Globus pallidus (tissue), 1 donor: ENCODE measurements at regions not wholly inside any gene's neighbourhood (a gene's known extent, or its start where the extent isn't known, plus 50 kb on each side); places are given as distances from the start of the nearest gene placed in this dataset.
"Not testable (repeated sequence)": the region's sequence is repeated elsewhere in the genome, so short reads cannot be mapped to it uniquely, and the experiment has no call there.

Experiments used
- DNase-seq: peaks from one replicate; pipeline ENCODE4 v3.0.0-alpha.2; 2015; ENCODE audit warnings: low spot score

- no peak for DNase-seq
These were observed 1046.7 kb downstream of the CDH9 start for GRCh38 chr5:25991639-25992038.

GRCh38 chr5:25990771-25991170 is 1047.6 kb downstream of the CDH9 start:
- no peak for DNase-seq

DNA sequence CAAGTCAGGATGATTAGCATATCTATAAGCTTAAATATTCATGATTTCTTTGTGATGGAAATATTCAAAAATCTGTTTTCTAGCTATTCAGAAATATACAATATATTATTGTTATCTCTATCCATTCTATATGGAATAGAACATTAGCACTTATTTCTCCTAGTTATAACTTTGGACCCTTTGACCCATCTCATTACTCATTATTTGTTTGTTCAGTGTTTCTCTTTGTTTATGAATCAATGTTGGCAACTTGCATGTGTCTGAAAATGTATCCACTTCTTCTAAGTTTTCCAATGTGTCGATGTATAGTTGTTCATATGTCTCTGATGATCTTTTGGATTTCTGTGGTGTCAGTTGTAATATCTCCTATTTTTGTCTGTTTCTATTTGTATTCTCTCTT is 1059.3 kb downstream of the CDH9 start:
- no peak for DNase-seq

GRCh38 chr5:25975885-25976284 is 1062.5 kb downstream of the CDH9 start:
- no peak for DNase-seq

- DNase-seq, result no peak
These were observed 1063.9 kb downstream of the CDH9 start for GRCh38 chr5:25974451-25974850.

- no peak for DNase-seq
These were observed 1067.4 kb downstream of the CDH9 start for GRCh38 chr5:25970906-25971489.

- DNase-seq, result not testable (repeated sequence)
These were observed 1069.3 kb downstream of the CDH9 start for GRCh38 chr5:25969042-25969441.

GRCh38 chr5:25964009-25964372 is 1074.4 kb downstream of the CDH9 start:
- DNase-seq, result no peak

GRCh38 chr5:25963251-25964008 is 1075.0 kb downstream of the CDH9 start:
- peak; percentile 70 for DNase-seq

GRCh38 chr5:25955337-25955736 is 1083.0 kb downstream of the CDH9 start:
- no peak for DNase-seq

GRCh38 chr5:25950681-25951080 is 1087.7 kb downstream of the CDH9 start:
- no peak for DNase-seq

GRCh38 chr5:25948278-25948677 is 1090.1 kb downstream of the CDH9 start:
- DNase-seq, result no peak

GRCh38 chr5:25944786-25945185 is 1093.6 kb downstream of the CDH9 start:
- no peak for DNase-seq

DNA sequence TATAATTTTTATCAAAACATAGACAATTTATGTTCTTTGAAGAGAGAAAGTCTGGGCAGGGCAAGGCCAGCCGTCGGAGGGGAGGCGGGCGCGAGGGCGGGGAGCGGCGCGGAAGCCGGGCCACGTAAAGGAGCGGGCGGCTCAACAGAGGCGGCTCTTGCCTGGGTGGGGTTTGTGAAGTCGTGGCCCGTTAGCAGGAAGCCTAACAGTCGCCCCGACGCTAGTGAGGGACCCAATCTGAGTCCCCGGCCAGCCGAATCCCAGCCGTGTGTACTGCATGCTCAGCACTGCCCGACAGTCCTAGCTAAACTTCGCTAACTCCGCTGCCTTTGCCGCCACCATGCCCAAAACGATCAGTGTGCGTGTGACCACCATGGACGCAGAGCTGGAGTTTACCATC is 1129.2 kb downstream of the CDH9 start:
- no peak for DNase-seq

DNA sequence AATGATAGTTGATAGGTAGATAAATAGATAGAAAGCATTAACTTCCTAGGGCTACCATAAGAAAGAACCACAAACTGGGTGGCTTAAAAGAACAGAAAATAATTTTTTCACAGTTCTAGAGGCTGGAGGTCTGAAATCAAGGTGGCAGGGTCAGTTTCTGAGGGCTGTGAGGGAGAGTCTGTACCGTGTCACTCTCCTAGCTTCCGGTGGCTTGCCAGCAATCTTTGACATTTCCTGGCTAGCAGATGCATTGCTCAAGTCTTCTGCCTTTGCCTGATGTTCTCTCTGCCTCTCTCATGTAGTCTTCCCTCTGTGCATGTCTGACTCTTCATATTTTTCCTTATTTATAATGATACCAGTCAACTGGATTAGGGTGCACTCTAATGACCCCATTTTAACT is 1132.7 kb downstream of the CDH9 start:
- DNase-seq, result no peak

- DNase-seq, result no peak
These were observed 1146.2 kb downstream of the CDH9 start for GRCh38 chr5:25892211-25892610.

- DNase-seq, result no peak
These were observed 1146.7 kb downstream of the CDH9 start for GRCh38 chr5:25891691-25892090.

DNA sequence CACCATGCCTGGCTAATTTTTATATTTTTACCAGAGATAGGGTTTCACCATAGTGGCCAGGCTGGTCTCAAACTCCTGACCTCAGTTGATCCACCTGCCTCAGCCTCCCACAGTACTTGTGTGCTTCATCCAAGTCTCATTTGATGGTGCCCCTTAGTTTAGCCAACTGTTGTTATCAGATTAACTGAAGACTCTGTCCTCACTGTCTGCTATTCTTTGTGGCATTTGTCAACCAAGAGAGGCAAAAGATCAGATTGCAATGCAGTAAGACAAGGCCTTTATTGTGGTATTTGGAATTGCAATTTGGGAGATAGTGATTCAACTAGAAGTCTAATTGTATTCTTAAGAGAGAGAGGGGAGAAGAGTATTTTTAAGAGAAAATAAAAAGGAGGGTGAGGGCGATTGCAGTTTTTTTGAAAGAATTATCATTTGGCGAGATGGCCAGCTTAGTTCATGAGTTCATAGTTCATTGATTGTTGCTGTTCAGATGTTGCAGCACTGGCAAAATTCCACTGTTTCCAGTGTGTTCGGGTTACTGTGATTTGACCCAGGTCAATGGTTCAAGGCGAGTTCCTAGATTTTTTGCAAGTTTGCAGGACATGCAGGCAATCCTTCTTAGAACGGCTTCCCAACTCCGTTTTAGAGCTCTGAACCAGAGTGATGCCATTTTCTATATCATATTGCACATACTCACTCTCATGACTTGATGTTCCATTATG is 1156.9 kb downstream of the CDH9 start:
- no peak for DNase-seq

- DNase-seq, result no peak
These were observed 1174.6 kb downstream of the CDH9 start for GRCh38 chr5:25863811-25864210.

DNA sequence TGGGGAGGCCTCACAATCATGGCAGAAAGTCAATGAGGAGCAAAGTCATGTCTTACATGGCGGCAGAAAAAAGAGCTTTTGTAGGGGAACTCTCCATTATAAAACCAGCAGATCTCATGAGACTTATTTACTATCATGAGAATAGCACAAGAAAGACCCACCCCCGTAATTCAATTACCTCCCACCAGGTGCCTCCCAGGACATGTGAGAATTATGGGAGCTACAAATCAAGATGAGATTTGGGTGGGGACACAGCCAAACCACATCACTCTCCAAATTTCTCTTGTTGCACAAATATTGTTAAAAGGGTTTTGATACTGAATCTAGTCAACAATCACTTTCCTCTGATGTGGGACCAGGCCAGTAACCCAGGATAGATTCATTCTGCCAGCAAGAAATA is 1176.1 kb downstream of the CDH9 start:
- no peak for DNase-seq

DNA sequence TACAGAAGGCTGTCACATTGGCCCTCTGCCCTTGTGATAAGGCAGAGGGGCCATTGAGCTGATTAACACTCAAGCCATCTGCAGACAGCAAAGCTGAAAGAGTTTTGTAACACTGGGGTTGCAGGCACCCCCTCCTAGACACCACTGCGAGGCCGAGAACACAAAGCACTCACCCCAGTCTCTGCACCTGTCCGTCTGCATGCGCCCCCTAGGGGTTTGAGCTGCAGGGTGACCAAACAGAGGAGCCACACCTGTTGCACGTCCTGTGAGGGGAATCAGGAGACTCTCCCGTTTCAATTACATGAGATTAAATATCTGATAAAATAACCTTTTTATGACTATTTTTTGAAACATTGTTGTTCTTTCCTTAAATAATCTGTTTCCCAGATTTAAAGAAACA is 1180.4 kb downstream of the CDH9 start:
- no peak for DNase-seq

DNA sequence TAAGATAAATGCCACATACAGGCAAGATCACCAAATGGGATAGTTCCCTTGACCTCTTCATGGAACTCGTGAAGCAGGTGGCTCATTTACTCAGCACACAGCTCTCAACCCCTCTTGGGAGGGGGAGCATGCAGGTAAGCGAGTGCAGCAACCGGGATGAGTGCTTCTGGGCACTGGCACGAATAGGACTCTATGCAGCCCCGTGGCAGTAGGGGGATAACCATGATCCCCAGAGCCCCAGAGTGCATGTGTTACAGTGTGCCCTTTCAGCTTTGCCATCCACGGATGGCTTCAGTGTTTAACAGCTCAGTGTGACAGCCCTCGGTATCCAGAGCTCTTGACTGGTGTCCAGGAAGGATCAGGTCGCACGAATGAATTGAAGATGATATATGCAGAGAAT is 1187.1 kb downstream of the CDH9 start:
- no peak for DNase-seq

GRCh38 chr5:25850581-25850980 is 1187.8 kb downstream of the CDH9 start:
- no peak for DNase-seq
